Stimulated activated CD8-positive, alpha-beta memory T cell treated with anti-CD3 and anti-CD28 coated beads, Interleukin-7, amount 100 ng/mL, for 48 hours (primary cell): ENCODE measurements at regions not wholly inside any gene's neighbourhood (a gene's known extent, or its start where the extent isn't known, plus 50 kb on each side); places are given as distances from the start of the nearest gene placed in this dataset.

ENCODE experiments used
- DNase-seq, 2 donors: peaks; one replicate each; pipeline ENCODE4 v3.0.0-alpha.2; 2020; ENCODE audit warnings: low read depth in 1 of 2; ENCODE audit errors: extremely low read depth in 1 of 2

DNA sequence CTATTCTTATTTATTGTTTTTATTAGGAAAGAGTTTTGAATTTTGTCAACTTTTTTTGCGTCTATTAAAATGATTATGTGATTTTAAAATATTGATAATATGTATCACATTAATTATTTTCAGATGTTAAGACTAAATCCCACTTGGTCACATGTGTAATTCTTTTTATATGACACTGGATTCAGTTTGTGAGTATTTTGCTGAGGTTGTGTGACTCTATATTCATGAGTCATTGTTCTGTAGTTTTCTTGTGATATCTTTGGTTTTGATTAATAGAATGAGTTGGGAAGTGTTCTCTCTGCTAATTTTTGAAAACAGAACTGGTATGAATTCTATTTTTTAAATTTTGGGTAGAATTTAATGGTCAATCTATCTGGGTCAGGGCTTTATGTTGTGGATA lies 317.9 kb downstream of the ETS1 start:
- no peak for DNase-seq

DNA sequence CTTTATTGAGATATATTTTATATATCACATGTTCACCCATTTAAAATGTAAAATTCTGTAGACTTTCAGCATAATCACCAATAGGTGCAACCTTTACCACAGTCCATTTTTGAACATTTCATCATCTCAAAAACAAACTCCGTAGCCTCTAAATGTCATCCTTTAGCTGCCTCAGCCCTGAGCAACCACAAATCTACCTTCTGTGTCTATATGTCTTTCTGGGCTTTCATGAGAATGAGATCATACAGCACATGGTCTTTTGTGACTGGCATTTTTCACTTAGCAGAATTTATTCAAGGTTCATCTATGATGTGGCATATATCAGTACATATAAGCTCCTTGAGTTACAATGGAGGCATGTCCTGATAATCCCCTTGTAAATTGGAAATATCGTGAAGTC lies 320.5 kb downstream of the ETS1 start:
- no peak for DNase-seq

DNA sequence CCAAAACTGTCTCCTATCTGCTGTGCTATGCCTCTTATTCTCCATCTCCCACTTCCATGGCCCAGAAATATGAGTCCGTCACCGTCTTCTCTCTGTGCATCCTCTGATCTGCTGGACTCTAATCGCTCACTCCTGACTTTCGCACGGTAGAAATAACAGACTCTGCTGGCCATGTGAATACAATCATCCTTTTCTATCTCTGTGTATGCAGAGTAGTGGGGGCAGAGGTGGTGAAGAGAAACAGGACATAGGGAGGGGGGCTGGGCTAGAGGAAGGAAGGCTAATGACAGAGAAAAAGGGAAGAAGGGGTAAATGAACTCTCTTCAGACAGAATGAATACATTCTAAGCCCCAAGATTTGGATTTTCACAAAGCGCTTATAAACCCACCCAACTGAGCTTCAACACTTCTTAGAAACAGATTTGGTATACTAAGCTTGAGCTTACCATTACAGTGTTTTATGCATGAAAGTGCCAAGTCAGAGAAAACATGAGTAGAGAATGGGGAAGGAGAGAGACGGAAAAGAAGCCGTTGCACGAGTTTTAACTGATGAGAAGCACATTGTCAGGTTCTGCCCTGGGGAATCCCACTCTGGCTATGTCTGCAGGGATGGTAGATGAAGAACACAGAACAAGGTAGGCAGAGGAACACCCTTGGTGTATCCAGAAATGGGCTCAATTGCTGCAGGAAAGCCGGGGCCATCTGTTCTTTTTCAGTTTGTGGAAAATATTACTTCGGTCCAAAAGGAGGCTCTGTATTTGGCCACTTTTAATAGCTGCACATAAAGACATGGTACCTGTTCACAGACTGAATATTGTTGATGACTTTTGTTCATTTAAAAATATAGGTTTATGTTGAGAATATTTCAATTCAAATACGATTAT lies 324.7 kb downstream of the ETS1 start:
- no peak for DNase-seq

DNA sequence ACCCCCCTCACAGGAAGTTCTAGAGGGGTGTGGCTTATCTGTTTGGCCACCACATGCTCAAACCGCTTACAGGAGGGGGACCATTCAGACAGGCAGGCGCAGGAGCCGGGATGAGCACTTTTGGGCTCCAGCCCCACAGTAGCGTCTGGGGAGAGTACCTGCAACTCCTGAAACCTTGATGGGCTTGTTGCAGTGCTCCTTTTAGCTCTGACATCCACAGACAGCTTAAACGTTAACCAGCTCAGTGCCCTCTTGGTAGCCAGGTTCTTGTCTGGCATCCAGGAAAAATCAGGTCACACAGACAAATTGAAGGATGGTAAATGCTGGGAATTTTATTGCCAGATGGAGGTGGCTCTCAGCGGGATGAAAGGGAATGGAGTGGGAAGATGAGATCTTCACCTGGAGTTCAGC lies 326.3 kb downstream of the ETS1 start:
- DNase-seq: no peak

DNA sequence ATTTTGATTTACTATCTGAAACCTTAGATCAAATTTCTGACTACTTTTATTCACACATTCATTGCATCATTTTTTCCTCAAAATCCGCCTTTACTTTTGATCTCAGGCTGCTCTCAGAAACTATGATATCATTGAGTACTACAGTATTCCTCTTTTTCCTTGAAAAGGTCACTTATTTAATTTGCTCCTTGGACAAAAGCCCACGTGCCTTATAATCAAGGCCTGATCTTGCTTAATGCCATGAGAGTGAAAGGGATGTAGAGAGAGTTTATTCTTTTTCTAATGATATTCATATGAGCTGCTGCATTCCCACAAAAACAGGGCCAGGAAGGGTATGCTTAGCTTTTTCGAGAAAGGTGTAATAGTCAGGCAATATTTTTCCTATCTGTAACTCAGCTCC lies 327.0 kb downstream of the ETS1 start:
- no peak for DNase-seq

DNA sequence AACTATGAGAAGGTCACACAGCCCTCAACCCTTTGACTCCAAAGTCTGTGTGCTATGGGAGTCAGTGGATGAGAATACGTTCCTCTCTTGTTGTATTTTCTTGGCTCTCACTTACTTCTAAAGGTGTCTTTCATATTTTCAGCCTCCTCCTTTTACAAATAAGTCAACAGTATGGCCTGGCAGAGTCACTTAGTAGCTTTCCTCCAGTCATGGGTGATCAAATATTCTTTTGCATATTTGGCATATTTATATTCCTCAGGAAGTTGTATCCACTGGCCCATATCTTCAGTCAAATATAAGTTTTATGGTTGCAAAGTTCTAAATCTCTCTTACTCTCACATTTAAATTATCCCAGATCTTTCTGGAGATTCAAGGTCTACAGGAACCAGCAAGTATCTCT lies 327.5 kb downstream of the ETS1 start:
- no peak for DNase-seq

DNA sequence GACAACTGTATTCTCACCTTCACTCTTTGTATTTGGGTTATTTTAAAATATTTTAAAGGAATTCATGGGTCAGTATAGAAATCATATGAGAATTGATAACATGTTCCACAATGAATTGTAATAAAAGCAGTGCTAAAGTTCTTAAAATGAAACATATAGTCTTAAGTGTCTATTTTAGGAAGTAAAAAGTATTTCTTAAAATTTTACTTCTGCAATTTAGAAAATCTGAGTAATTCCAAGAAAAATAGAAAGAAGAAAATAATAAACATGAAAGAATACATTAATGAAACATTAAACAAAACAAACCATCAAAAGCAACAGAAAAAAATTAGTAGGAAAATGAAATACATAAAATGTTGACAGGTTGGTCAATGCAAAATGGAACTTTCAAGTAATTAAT lies 332.4 kb downstream of the ETS1 start:
- DNase-seq: no peak

DNA sequence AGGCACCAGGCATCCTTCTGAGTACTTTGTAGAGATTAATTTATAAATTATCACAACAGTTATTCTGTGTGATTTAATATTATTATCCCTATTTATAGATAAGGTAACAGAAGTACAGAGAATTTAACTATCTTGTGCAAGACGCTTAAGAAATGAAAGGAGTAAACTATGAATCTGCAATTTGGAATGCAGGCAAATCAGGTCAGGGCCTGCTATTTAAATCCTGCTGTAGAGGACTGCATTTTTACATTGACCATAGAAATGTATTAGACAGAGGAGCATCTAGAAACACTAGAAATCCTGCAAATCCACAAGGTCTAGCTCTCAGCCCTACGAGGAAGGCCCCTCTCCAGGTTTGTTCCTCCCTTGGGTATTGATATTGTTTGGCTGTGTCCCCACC lies 336.2 kb downstream of the ETS1 start:
- DNase-seq: no peak

DNA sequence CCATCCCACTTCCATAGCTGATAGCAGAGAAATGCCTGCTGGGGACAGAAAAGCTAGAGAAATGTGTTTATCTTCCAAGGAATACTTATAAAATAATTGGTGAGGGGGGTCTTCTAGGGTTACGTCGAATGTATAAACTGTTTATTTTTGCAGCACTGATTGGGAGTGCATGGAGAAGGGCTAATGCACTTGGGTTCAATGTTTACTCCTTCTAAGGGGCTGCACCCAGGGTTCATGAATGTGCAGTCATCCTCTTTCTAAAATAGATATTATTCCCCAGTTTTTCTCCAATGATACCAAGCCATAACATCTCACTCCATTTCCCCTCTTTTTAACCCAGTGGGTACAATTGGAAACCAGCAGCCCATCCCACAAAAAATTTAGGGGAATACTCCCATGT lies 336.9 kb downstream of the ETS1 start:
- no peak for DNase-seq

DNA sequence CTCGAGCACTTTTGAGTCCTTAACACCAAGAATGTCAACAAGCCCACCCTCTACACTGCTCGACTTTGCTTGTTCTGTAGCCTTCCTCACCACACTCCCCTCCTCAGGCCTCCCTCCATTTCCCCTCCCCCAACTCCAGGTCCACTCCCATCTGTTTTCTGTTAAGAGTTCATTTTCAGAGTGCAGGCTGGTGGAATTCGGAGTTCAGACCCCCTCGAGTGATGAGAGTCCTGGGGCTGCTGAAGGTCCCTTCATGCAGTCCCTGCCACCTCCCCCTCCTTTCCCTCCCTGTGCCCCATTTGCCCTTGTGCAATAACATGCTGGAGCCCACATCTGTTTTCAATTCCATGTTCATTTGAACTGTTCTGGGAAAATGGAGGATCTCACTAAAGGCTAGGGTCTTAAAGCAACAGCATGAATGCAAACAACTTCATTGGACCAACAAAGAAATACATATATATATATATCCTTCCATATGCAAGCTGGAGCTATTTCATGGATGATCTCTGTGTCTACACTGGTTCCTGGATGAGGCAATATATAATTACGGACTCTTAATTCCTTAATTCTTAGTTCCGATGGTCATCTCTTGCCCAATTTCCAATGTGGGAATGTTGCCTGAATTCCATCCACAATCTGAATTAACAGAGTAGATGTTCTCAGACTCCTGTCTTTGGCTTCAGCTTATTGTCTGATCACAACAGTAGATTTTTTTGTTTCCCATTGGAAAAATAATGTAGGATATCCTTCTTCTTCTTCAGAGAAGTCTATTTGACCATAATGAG lies 340.4 kb downstream of the ETS1 start:
- no peak for DNase-seq

DNA sequence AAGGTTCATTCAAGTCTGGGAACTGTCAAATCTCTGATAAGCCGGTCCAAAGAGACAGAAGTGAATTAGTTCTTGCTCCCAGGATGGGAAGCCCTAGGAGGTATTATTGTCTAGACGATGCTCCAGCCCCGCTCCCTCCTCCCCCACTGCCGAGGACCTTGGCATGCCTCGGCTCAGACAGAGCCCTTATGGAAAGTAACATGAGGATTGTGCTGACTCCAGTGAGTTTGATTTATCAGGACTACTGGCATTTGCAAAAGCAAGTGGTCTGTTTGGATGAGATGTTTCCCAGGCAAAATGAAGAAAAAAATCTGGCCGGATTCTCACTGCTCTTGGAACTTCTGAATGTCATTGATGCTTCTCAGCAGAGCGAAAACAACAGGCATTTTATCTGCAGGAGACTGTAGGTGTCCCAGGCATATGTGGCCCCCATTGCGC lies 341.0 kb downstream of the ETS1 start:
- DNase-seq: no peak

DNA sequence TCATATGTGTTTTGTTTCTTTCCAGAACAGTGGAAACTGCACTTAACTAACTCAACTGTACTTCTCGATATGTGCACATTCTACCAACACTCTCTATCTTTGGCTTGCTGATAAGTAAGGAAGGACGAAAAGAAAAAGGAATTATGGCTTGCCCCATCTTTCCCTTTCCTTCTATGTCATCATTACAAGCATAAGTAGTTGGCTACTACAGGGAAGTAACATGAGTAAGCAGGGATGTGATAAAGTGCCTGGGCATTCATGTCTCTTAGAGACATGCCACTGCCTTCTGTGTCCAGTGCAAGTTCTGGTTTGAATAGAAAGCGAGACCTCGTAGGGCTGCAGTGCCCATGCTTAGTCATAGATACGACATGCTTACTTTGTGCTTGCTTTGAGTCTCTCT lies 342.5 kb downstream of the ETS1 start:
- DNase-seq: no peak

DNA sequence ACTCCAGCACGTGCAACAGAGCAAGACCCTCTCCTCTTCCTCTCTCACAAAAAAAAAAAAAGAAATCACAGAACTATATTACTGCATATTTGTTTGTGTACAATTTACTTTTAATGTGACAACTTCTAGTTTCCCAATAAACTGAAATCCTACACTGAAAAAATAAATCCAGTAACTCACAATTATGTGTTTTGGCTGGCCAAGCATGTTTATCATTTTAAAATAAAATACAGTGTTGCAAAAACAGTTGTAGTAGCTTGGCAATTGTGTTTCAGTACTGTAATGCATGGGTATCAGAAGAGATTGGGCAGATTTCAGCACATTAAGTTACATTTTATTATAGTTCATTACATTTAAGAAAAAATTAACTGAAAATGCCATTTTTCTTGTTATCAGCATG lies 344.9 kb downstream of the ETS1 start:
- DNase-seq: no peak

DNA sequence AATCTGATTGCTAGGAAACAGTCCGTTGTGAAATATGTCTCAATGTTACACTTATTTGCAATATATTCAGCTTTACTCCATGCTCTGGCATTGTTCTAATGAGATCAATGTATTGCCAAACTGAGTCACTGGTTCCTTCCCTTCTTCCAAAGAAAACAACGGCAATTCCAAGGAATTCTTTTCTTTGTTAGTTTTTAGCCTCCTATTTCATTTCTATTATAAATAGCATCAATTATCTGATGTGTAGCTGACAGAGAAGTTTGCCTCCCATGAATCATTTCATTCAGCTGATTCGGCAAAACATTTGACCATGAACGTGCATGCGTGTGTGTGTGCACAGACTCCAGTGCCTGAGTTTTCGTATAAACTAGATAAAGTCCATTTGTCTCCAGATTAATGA lies 346.8 kb downstream of the ETS1 start:
- no peak for DNase-seq

DNA sequence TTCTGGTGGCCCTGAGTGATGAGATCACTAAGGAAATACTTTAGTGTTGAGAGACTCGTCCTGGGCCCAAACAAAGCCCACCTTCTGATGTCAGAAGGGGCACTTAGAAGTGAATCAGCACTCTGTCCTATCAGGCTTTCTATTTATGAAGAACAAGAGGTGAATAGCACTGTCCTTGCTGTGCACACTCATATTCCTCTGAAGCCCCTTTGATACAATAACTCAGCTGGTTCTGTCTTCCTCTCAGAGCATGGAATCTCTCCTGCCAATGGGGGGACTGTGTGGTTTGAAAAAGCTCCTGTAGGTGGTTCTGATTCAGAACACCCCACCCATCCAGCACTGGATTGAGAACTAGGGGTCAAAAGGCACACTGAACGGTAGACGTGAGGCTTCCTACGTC lies 348.1 kb downstream of the ETS1 start:
- DNase-seq: no peak

DNA sequence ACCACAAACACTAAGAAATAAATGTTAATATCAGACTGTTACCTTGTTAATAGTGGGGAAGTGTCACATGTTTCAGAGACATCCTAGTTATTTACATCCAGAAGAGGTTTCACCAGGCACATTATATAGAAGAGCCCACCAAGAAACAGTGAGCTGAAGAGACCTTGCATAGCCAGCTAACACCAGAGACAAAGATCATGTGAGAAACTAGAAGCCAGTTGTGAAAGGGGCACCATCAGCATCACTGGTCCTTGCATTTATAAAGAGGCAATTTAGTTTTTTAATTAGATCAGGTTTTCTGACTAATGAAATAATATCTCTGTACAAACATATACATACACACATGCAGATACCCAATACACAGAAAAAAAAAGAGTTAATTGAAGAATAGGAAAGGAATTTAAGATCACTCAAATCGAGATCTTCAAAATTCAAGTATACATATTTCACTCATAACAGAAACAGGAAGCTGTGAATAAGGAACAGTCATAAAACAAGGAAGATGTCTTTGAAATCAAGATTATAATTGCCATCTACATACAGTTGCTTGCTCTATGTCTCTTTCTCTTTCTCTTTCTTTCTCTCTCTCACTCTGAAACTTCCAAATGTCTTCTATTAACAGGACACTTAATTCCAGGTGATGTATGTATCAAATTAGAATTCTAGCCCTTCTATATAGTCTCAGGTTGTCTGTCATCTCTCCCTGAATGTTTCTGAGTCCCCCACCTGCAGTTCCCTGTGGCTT lies 348.7 kb downstream of the ETS1 start:
- DNase-seq: no peak

DNA sequence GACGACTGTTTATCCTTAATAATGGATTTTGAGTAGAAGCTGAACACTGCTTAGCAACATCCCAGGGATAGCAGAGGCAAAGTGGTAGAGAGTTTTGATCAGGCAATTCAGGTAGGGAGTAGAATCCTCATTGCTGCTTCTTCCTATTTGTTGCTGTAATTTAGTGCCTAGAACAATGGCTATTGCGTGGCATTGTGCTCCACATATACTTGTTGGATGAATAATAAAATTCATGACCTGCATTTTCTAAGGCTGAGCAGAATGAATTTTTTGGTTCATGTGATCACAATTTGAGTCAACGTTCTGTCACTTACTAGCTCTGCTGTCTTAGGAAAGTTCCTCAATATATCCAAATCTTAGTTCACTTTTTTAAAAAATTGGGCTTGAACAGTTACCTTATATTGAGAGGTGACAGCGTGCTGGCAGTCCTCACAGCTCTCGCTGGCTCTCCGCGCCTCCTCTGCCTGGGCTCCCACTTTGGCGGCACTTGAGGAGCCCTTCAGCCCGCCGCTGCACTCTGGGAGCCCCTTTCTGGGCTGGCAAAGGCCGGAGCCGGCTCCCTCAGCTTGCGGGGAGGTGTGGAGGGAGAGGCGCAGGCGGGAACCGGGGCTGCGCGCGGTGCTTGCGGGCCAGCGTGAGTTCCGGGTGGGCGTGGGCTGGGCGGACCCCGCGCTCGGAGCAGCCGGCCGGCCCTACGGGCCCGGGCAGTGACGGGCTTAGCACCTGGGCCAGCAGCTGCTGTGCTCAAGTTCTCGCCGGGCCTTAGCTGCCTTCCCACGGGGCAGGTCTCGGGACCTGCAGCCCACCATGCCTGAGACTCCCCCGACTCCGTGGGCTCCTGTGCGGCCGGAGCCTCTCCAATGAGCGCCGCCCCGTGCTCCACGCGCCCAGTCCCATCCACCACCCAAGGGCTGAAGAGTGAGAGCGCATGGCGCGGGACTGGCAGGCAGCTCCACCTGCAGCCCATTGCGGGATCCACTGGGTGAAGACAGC lies 350.6 kb downstream of the ETS1 start:
- no peak for DNase-seq

DNA sequence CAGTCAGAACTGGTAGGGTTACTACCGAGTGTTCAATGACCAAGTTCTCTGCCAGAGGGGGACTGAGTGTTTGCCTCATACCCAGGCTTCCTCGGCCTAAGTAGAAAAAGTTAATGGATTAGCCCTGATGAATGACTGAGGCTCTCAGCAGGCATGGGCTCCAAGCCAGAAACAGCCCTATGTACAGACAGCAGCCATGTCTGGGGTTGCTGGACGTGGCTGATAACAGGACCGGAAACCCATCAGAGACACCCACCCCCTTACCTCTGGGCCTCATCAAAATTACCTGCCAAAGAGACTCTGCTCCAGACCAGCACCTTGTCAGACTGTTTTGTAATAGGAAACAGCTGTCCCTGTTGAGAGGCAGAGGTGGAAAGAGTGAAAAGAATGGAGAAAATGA lies 351.4 kb downstream of the ETS1 start:
- DNase-seq: no peak

DNA sequence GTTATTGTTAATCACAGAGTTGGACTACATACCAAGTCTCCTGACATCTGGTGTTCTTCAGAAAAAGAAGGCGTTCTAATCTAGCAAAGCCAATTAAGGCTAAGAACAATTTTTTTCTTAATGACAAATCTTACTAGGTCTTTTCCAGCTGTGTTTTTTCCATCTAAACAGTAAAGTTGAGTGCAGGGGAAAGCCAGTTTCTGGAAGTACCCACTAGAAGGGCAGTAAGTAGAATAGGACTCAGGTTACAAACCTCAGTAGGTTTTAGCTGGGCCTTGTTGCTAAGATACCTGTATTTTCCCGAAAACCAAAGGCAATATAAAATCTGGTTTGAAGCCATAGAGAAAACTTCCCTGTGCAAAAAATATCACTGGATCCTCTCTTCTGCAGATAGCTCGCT lies 351.9 kb downstream of the ETS1 start:
- DNase-seq: no peak

DNA sequence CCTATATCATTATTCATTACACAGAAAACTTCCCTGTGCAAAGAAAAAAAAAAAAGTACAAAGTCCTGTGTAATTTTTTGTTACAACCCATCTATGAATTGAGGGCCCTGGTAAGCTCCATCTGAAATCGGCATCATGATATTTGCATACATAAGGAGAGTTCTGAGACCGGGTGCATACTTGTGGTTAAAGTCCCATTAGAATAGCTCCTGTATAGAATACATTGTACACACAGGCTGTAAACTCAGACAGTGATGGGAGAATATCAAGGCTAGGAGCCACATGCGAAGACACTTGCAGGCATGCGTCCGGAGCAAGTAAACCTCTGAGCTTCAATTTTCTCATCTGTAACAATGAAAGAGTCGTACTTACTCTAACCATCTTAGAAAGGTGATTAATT lies 353.2 kb downstream of the ETS1 start:
- DNase-seq: no peak
